Stimulated activated CD4-positive, alpha-beta T cell treated with anti-CD3 and anti-CD28 coated beads, TNF-alpha, amount 100 ng/mL, for 1 hour (primary cell): ENCODE measurements at regions not wholly inside any gene's neighbourhood (a gene's known extent, or its start where the extent isn't known, plus 50 kb on each side); places are given as distances from the start of the nearest gene placed in this dataset.
"Not testable (repeated sequence)": the region's sequence is repeated elsewhere in the genome, so short reads cannot be mapped to it uniquely, and the experiment has no call there.

Experiments used
- DNase-seq, 3 donors: peaks; one replicate each; pipeline ENCODE4 v3.0.0-alpha.2; 2020; ENCODE audit warnings: low read depth in 3 of 3, low spot score in 1 of 3

DNA sequence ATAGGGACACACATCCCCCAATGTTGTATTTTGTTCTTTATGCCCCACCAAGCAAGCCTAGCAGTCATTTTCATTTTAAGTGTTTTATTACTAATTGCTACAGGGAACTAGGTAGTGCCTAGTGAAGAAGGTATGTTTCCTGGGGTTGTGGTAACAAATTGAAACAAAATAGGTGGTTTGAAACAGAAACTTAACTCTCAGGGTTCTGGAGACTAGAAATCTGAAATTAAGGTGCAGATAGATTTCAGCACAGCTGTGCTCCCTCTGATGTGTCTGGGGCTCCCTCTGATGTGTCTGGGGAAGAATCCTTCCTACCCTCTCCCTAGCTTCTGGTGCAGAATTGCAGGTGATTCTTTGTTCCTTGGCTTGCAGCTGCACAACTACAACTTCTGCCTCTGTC is 390.1 kb downstream of the ZFHX3 start:
- no peak for DNase-seq

- DNase-seq: no peak
Observed at GRCh38 chr16:72657164-72657563, 390.8 kb downstream of the ZFHX3 start.

DNA sequence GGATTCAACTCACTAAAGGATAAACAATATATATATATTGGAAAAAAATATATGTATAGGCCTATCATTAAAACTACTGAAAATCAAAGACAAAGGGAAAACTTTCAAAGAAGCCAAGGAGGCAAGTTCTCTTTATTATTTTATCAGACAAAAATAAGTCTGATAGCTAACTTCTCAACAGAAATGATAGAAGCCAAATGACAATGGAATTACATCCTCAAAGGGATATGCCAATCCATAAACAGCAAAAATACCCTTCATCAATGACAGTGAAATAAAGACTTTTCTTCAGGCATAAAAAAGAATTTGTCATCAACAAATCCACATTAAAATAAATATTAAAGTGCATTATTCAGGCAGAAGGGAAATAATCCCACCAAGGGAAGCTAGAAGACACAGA is 393.4 kb downstream of the ZFHX3 start:
- DNase-seq: no peak

GRCh38 chr16:72649254-72649944 is 398.5 kb downstream of the ZFHX3 start:
- no peak for DNase-seq

DNA sequence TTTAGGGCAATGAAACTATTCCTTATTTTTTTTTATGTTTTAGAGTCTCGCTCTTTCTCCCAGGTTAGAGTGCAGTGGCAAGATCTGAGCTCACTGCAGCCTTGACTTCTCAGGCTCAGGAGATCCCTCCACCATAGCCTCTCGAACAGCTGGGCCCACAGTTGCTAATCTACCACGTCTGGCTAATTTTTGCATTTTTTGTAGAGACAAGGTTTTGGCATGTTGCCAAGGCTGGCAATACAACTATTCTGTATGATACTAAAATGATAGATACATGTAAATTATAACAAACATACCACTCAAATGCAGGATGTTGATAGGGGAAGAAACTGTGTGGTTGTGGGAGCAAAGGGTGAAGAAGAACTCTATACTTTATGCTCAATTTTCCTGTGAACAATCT is 401.3 kb downstream of the ZFHX3 start:
- DNase-seq: no peak

DNA sequence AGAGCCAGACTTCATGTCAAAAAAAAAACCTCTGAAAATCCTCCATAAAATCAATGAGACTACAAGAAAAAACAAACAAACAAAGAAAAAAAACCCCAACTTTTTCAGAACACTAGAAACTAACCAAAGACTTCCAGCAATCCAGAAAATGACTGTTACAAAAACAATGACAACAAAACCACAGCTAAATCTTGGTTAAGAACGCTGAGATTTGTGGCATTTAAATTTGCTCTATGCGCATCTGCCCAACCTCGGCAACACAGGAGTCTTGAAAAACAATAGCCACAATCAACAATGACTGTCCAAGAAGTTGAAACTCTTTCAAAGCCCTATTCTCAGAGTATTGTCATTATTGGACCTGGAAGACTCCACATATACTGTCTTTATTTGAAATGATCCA is 402.4 kb downstream of the ZFHX3 start:
- DNase-seq: no peak

DNA sequence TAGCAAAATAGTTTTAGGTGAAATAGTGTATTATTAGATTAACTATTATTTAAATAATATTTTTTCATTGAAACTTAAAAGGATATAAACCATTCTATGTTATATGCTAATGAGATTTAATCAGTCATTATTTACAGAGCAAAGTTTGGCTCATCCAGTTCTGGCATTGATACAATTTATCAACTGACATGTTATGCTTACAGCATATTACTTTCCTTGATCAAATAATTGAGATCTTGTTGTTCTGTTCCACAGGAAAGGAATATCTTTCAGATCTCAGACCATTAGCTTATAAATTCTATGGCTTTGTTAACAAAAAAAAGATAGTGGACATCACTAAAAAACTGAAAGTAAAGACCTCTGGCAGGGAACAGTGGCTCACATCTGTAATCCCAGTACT is 403.0 kb downstream of the ZFHX3 start:
- no peak for DNase-seq

- no peak for DNase-seq
Observed at GRCh38 chr16:72639494-72639893, 408.4 kb downstream of the ZFHX3 start.

DNA sequence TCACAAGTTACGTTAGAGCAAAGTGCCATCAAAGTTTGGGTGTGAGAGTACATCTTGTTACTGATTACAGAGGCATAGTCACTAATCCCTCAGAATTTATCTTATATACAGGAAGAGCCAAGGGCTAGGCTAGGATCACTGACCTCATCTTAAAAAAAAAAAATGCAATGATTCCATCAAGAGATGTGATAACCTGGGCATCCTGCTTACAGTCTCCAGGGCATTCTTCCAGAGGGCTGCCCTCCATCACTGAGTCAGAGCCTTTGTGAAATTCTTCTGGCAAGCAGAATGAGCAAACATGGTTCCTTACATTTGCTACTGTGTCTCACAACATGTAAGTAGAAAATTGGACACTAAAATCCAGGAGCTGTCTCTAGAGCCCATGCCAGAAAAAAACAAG is 410.6 kb downstream of the ZFHX3 start:
- DNase-seq: no peak

DNA sequence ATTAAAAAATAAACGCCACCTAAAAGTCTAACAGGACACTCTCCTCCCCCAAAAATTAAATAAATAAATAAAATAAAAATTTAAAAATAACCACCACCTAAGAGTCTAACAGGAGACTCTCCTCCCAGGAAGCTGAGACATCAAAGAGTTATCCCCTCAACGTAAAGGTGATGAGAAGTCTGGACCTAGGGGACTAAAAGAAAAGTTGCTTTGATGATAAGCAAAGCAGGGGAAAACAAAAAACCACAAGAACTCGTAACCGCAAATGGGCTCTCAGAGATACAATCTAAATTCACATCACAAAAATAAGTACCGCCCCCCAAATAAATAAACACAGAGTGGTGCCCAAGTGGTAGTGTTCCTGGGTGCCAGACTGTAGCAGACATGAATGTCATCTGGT is 412.2 kb downstream of the ZFHX3 start:
- DNase-seq: no peak

- no peak for DNase-seq
Observed at GRCh38 chr16:72635104-72635503, 412.8 kb downstream of the ZFHX3 start.

- not testable (repeated sequence) for DNase-seq
Observed at GRCh38 chr16:72627182-72627896, 420.6 kb downstream of the ZFHX3 start.

GRCh38 chr16:72626623-72627022 is 421.3 kb downstream of the ZFHX3 start:
- no peak for DNase-seq

- DNase-seq: no peak
Observed at GRCh38 chr16:72621651-72622050, 426.3 kb downstream of the ZFHX3 start.

- no peak for DNase-seq
Observed at GRCh38 chr16:72620853-72621252, 427.1 kb downstream of the ZFHX3 start.

GRCh38 chr16:72620348-72620747 is 427.6 kb downstream of the ZFHX3 start:
- no peak for DNase-seq

DNA sequence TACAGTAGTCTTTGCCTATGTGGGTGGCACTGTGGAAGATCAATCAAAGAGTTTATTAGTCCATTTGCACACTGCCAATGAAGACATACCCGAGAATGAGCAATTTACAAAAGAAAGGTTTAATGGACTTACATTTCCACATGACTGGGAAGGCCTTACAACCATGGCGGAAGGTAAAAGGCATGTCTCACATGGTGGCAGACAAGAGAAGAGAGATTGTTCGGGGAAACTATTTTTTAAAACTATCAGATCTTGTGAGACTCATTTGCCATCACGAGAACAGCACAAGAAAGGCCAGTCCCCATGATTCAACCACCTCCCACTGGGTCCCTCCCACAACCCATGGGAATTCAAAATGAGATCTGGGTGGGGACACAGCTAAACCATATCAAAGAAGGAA is 432.1 kb downstream of the ZFHX3 start:
- DNase-seq: no peak

DNA sequence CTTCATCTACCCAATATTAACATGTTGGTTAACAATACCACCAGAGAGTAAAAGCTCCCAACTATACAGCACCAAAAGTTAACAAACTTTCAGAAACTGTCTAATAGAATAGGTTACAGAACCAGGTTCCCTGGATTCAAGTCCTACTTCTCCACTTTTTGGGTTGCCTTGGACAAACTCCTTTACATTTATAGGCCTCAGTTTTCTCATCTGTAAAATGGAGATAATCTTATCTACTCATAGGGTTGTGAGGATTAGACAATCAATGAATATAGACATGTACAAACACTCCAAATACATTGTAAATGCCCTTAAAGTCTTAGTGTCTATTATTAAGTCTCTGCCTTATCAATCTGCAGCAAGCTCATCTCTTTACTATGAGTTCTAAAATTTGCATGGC is 435.2 kb downstream of the ZFHX3 start:
- DNase-seq: no peak

- DNase-seq: no peak
Observed at GRCh38 chr16:72612256-72612655, 435.7 kb downstream of the ZFHX3 start.

DNA sequence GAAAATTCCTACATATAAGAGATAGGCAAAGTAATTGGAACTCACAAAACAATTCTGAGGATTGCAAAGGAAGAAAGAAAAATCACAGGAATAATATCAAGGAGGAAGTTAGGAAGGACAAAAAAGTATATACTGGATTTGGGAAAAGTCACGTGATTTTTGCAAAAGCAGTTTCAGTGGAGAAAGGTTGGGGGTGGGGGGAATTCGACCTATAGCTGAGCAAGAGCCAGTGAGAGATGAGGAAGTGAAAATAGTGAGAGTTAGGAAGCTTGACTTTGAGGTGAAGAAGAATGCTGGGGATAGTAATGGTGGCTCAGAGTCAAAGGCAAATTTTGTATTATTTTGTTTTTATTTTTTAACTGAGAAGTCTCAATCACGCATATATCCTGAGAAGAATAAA is 438.0 kb upstream of the PMFBP1 start:
- DNase-seq: no peak

DNA sequence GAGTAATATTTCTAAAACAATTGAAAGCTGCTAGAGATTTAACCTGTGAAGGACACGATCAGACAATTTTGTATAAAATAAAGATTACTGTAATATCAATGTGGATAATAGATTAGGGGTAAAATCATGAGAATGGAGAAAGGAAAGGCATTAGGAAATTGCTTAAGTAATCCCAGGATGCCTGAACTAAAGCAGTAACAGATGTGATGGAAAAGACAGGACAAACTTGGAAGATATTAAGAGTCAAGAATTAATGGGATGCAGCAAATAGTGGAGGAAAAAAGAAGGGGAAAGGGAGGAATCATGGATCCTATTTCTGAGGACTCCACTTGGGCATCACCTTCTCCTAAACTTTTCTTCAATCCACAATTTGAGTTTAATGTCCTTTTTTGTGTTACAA is 437.1 kb upstream of the PMFBP1 start:
- DNase-seq: no peak

DNA sequence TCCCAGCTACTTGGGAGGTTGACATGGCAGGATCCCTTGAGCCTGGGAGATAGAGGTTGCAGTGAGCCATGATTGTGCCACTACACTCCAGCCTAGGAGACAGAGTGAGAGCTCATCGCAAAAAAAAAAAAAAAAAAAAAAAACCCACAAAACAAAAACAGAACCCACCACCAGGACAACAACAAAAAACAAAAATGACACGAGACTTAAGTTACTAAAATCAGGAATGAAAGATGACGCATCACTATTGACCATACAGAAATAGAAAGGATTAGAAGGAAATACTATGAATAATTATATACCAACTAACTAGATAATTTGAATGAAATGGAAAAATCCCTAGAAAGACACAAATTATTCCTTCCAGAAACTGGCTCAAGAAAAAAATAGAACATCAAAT is 432.4 kb upstream of the PMFBP1 start:
- DNase-seq: no peak

DNA sequence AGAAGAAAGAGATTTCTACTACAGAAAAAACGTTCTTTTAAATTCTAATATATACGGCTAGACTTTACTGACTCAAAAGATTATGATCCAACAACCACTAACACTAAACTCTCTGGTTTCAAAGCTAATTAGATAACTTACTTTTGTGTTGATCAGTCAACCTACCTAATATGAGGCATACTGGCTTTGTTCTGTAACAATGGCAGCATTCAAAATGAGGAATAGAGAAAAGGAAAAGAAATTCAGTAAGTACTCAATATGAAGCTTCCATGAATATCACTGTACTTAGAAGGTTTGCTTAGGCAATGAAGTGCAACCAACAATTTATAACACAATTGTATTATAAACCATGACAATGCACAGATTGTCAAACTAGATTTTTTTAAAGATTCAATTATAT is 430.5 kb upstream of the PMFBP1 start:
- no peak for DNase-seq
